GM12878 (cell line): ENCODE measurements at regions not wholly inside any gene's neighbourhood (a gene's known extent, or its start where the extent isn't known, plus 50 kb on each side); places are given as distances from the start of the nearest gene placed in this dataset.

Experiments
- ATAC-seq: fragments of 200-7000 bp; cut with Tn5 transposase; 3 replicates; pipeline ENCODE4 v1.9.1; 2020; ENCODE audit warnings: mild to moderate bottlenecking, moderate library complexity
- BruUV-seq: library from RNA; stranded (reverse); fragments of 400-500 nt; replicated peaks from 2 replicates; lab custom pipeline; 2021; lab: Mats Ljungman, UMichigan
- CTCF ChIA-PET: fragments of 300-600 bp; sonication (Branson Sonifier 250); formaldehyde crosslinking; extraction: SDS; loops from one replicate; lab custom pipeline; 2021; ENCODE audit warnings: inconsistent platforms; lab: Yijun Ruan, JAX
- POLR2A ChIA-PET: fragments of 350-600 bp; formaldehyde crosslinking; extraction: SDS; loops from one replicate; lab custom pipeline; 2021; ENCODE audit warnings: inconsistent platforms; lab: Charles Lee
- RAD21 ChIA-PET: fragments of 300-600 bp; sonication (Branson Sonifier 250); formaldehyde crosslinking; loops from one replicate; lab custom pipeline; 2023; ENCODE audit warnings: antibody characterized with exemption; ENCODE audit not compliant: unreplicated experiment; lab: Charles Lee
- SMC1A ChIA-PET: fragments of 300-600 bp; sonication (Branson Sonifier 250); formaldehyde crosslinking; loops from one replicate; lab custom pipeline; 2023; ENCODE audit not compliant: unreplicated experiment, uncharacterized antibody; lab: Charles Lee
- DNase-seq: peaks from one replicate; pipeline ENCODE4 v3.0.0-alpha.2; 2011; ENCODE audit warnings: low read depth, low spot score
- FAIRE-seq: peaks from 3 replicates; lab custom pipeline; 2011; peaks lifted over from hg19 to GRCh38; lab: Jason Lieb, UNC
- H2AFZ ChIP-seq: 2 replicates; pipeline ENCODE4 v1.6.0; 2011; ENCODE audit warnings: low read depth, low read length, control low read depth; ENCODE audit not compliant: control insufficient read depth
- H3K27ac ChIP-seq: 2 replicates; pipeline ENCODE4 v1.5.1; 2011; ENCODE audit warnings: control low read depth; ENCODE audit not compliant: control insufficient read depth, insufficient read depth
- H3K27me3 ChIP-seq, 2 experiments: replicated peaks in 1 of 2; 2 replicates each; pipeline versions ENCODE4 v1.6.0 to v1.6.1; 2011; ENCODE audit warnings: low read length in 1 of 2; ENCODE audit not compliant: control insufficient read depth in 2 of 2, insufficient read depth in 2 of 2
- H3K36me3 ChIP-seq, 2 experiments: 2 replicates each; pipeline ENCODE4 v1.5.1; 2011; ENCODE audit warnings: low read length in 1 of 2; ENCODE audit not compliant: control insufficient read depth in 2 of 2, insufficient read depth in 2 of 2
- H3K4me1 ChIP-seq: 2 replicates; pipeline ENCODE4 v1.6.1; 2011; ENCODE audit warnings: mild to moderate bottlenecking, low read length, moderate library complexity, mixed read lengths; ENCODE audit not compliant: control insufficient read depth, insufficient read depth
- H3K4me2 ChIP-seq: 2 replicates; pipeline ENCODE4 v1.6.0; 2011; ENCODE audit warnings: control low read depth; ENCODE audit not compliant: control insufficient read depth, insufficient read depth
- H3K4me3 ChIP-seq: fragments of 200-600 bp; sonication (generic); 2 replicates; pipeline ENCODE4 v1.5.1; 2016
- H3K79me2 ChIP-seq: 2 replicates; pipeline ENCODE4 v1.6.0; 2011; ENCODE audit warnings: low read length; ENCODE audit not compliant: control insufficient read depth, insufficient read depth
- H3K9ac ChIP-seq: 2 replicates; pipeline ENCODE4 v1.8.0; 2011; ENCODE audit warnings: low read length, control low read depth, mixed read lengths; ENCODE audit not compliant: control insufficient read depth, insufficient read depth
- H3K9me3 ChIP-seq: replicated peaks from 3 replicates; pipeline ENCODE4 v1.5.1; 2011; ENCODE audit warnings: mild to moderate bottlenecking, low read length; ENCODE audit not compliant: control insufficient read depth, insufficient read depth
- H4K20me1 ChIP-seq: 2 replicates; pipeline ENCODE4 v1.6.0; 2011; ENCODE audit not compliant: control insufficient read depth, insufficient read depth
- CHD1 ChIP-seq: IDR thresholded peaks from 2 replicates; pipeline ENCODE4 v1.6.1; 2012; ENCODE audit warnings: low read depth, low read length, improper control_type of control experiment
- CUX1 ChIP-seq: IDR thresholded peaks from 2 replicates; pipeline ENCODE4 v1.6.1; 2012; ENCODE audit warnings: improper control_type of control experiment, low read depth, low read length; ENCODE audit not compliant: insufficient replicate concordance
- E2F8 ChIP-seq: fragments of 450-650 bp; IDR thresholded peaks from 2 replicates; pipeline ENCODE4 v1.6.1; 2018; ENCODE audit warnings: mild to moderate bottlenecking, low read depth, moderate library complexity; ENCODE audit not compliant: partially characterized antibody
- IKZF1 ChIP-seq: fragments of 450-650 bp; conservative IDR thresholded peaks from 2 replicates; pipeline ENCODE4 v1.6.1; 2017; ENCODE audit warnings: antibody characterized with exemption, mild to moderate bottlenecking
- JUNB ChIP-seq: IDR thresholded peaks from 2 replicates; pipeline ENCODE4 v1.6.1; 2016; ENCODE audit warnings: antibody characterized with exemption, mild to moderate bottlenecking
- MTA2 ChIP-seq: fragments of 450-650 bp; IDR thresholded peaks from 2 replicates; pipeline ENCODE4 v1.6.1; 2016; ENCODE audit warnings: low read depth, mild to moderate bottlenecking, moderate library complexity
- MYB ChIP-seq: fragments of 150-350 bp; IDR thresholded peaks from 2 replicates; pipeline ENCODE4 v1.6.1; 2014; ENCODE audit warnings: mild to moderate bottlenecking, low read depth, low read length, borderline replicate concordance
- NBN ChIP-seq: fragments of 450-650 bp; IDR thresholded peaks from 2 replicates; pipeline ENCODE4 v1.6.1; 2016
- NR2C1 ChIP-seq: fragments of 450-650 bp; IDR thresholded peaks from 2 replicates; pipeline ENCODE4 v1.6.1; 2017; ENCODE audit warnings: antibody characterized with exemption, mild to moderate bottlenecking, moderate library complexity
- PBX3 ChIP-seq: IDR thresholded peaks from 2 replicates; pipeline ENCODE4 v1.6.1; 2011; ENCODE audit warnings: mild to moderate bottlenecking, low read depth, low read length, moderate library complexity; ENCODE audit not compliant: insufficient replicate concordance
- PML ChIP-seq: IDR thresholded peaks from 2 replicates; pipeline ENCODE4 v1.6.1; 2012; ENCODE audit warnings: low read length, inconsistent platforms
- SIX5 ChIP-seq: IDR thresholded peaks from 2 replicates; pipeline ENCODE4 v1.6.1; 2011; ENCODE audit warnings: mild to moderate bottlenecking, low read depth, low read length, moderate library complexity; ENCODE audit not compliant: severe bottlenecking
- ZNF24 ChIP-seq: fragments of 450-650 bp; IDR thresholded peaks from 2 replicates; pipeline ENCODE4 v1.6.1; 2017; ENCODE audit warnings: antibody characterized with exemption, mild to moderate bottlenecking
- WGBS: methylation state at CpG from one replicate; pipeline ENCODE4 v1.1.6; 2016; ENCODE audit warnings: low lambda C conversion rate; ENCODE audit not compliant: insufficient replicate concordance, insufficient coverage; ENCODE audit errors: missing lambda C conversion rate; 5-methylcytosine and 5-hydroxymethylcytosine counted together
- in situ Hi-C: fragments of 300-500 bp; cut with MboI; formaldehyde crosslinking; loops from 9 replicates; pipeline ENCODE4 v1.14.3; 2018; ENCODE audit warnings: mixed read lengths
- intact Hi-C: fragments of 100-400 bp; cut with micrococcal nuclease; formaldehyde crosslinking; loops from one replicate; pipeline ENCODE4 v1.14.2; 2022; ENCODE audit not compliant: unreplicated experiment
- TF ChIP-seq, protein P1 (sequence below): fragments of 450-650 bp; IDR thresholded peaks from 2 replicates; pipeline ENCODE4 v1.6.1; 2017; ENCODE audit warnings: borderline replicate concordance

DNA sequence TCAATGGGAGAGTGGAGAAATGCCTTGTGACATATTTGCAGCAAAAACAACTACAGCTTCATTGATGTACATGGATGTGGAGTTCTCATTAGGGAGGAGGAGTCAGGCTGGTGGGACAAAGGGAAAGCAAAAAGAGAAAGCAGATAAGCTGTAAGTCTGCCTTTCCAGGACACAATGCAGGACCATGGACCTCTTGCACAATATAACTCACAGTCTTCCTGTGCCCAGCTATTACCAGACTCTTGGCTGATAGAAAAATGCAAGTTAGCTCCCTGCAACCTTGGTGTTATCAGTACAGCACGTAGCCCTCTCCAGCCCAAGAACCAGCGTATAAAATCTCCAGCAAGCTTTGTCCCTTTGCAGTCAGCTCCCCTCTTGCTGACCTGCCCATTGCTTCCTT lies 232.3 kb downstream of the NFATC2 start:
- Histone ChIP-seq H3K9ac (no peak overlapping the region), H3K4me3 (no peak overlapping the region), H4K20me1 (no peaks in the 10 kb centered on the region), H3K79me2 (no peaks in the 10 kb centered on the region), H3K36me3 (no peaks in the 10 kb centered on the region), H3K4me1 (no peaks in the 10 kb centered on the region), H3K4me2 (no peak overlapping the region)
- in situ Hi-C loops (no loop called here), intact Hi-C loops (no loop called here)
- ChIA-PET POLR2A (no interaction called here), CTCF (interaction anchor here (0.7 to 7.8 kb wide), 5 partner anchors 14 to 519 kb away, joined by 3 to 177 read pairs (median 5); no protein-coding TSS in a partner anchor)
- no TSS peak for BruUV-seq
- ATAC-seq (no peak), FAIRE-seq (no peak)
- 7% methylated on average over 2 of the region's 2 CpGs for WGBS
- TF ChIP-seq NR2C1 (no peak), NBN (no peak), IKZF1 (no peak), PML (no peak), CHD1 (no peak), SIX5 (no peak), CUX1 (no peak), E2F8 (no peak), JUNB (no peak), PBX3 (no peak), MYB (no peak), MTA2 (no peak), ZNF24 (no peak)
- TF ChIP-seq, protein P1, sequence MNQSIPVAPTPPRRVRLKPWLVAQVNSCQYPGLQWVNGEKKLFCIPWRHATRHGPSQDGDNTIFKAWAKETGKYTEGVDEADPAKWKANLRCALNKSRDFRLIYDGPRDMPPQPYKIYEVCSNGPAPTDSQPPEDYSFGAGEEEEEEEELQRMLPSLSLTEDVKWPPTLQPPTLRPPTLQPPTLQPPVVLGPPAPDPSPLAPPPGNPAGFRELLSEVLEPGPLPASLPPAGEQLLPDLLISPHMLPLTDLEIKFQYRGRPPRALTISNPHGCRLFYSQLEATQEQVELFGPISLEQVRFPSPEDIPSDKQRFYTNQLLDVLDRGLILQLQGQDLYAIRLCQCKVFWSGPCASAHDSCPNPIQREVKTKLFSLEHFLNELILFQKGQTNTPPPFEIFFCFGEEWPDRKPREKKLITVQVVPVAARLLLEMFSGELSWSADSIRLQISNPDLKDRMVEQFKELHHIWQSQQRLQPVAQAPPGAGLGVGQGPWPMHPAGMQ: no peak
- TF ChIP-seq, all 136 proteins: peak for 0
- H2AFZ ChIP-seq: no peak overlapping the region
- no peaks in the 10 kb centered on the region; the same call in 2 of the 3 replicates for H3K9me3 ChIP-seq
- no peak for DNase-seq
- H3K27ac ChIP-seq: no peak overlapping the region
- ChIA-PET RAD21 (interaction anchor here (1.3 kb wide), 1 partner anchor 516 kb away, joined by 3 read pairs; the partner anchor contains the start of gene BCAS4), SMC1A (interaction anchor here (1.6 kb wide), 1 partner anchor 14 kb away, joined by 4 read pairs; no protein-coding TSS in a partner anchor)
- peaks cover 2 to 7% of the 10 kb centered on the region in 2 experiments for H3K27me3 ChIP-seq
